Stromal cell of bone marrow (primary cell): ENCODE measurements at regions not wholly inside any gene's neighbourhood (a gene's known extent, or its start where the extent isn't known, plus 50 kb on each side); places are given as distances from the start of the nearest gene placed in this dataset.

Experiments used
- DNase-seq: peaks from one replicate; pipeline ENCODE4 v3.0.0-alpha.2; 2012; ENCODE audit warnings: low read depth

DNA sequence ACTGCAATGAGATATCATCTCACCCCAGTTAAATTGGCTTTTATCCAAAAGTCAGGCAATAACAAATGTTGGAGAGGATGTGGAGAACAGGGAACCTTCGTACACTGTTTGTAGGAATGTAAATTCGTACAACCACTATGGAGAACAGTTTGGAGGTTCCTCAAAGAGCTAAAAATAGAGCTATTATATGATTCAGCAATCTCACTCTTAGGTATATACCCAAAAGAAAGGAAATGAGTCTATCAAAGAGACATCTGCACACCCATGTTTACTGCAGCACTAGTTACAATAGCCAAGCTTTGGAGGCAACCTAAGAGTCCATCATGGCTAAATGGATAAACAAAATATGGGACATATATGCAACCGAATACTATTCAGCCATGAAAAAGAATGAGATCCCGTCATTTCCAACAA lies 68.0 kb upstream of the HES1 start:
- no peak for DNase-seq

- DNase-seq = no peak
Measured at GRCh38 chr3:194069421-194070219, 66.3 kb upstream of the HES1 start.

- DNase-seq = no peak
Measured at GRCh38 chr3:194070220-194070633, 65.7 kb upstream of the HES1 start.

DNA sequence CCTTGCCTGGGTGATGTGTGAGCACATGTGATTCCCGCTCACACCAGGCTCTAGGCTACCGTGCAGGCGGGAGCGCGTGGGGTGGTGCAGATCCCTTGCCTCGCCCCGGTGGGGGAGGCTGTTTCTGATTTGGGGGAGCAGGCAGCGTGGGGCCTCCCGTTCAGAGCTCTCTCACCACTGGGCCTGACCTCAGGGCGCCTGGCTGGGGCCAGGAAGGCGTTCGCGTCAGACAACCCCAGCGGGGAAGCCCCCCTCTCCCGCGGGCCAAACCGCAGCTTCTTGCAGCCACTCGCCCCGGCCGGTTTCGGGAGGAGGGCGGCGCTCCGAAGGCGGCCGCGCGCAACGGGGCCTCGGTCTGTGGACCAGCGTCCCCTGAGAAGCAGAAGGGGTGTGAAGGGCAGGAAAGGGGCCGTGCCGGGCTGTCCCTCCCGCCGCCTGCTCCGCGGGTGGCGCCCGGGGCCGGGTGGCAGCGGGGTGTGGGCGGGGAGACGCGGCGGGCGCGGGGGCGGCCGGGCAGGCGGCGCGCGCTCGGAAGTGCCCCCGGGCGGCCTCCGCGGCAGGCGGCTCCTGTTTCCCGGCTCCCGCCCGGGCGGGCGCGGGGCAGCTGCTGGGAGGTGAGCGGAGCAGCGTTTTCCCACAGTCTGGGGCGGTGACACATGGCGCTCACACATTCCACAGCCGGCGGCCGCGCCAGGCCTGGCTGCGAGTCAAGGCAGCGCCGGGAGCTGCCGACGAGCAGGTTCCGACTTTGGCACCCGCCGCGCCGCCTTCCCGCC lies 65.1 kb upstream of the HES1 start:
- DNase-seq = peak; percentile 37

DNA sequence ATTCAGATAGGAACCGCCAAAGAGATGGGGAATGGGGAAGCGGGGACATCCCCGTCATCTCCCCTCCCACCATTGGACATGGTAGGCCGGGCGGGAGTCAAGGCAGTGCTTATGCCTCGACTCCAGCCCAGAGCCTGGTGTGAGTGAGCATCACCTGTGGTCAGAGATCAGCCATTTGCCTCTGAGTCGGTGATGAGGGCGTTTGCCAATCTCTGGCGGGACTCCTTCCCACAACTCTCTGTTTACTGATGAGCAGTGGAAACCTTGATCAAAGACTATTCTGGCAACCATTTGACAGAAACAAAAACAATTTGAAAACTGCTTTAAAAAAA lies 63.9 kb upstream of the HES1 start:
- DNase-seq = no peak

DNA sequence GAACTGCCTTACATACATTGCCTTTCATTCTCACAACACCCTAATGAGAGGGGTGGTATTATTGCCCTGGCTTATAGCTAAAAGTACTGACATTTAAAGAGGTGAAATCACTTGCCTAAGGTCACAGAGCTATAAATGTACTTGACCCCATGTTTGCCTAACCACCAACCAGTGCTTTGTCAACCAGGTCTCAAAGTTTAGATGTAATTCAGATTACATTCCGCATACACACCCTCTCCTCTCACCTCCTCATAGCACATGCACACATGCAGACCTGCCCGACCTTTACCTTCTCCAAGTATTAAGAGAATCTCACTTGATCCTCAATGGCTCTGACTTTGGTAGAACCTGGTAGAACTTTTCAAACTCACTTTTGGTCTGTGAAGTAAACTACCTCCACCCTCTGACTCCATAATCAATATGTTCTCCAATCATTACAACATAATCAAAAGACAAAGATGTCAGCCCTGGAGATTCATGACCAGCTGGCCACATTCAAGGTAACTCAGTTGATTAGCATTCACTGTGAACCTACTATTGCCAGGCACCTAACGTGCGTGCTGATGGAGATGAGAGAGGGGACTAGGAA lies 63.2 kb upstream of the HES1 start:
- DNase-seq = no peak

- no peak for DNase-seq
Measured at GRCh38 chr3:194073926-194074325, 62.0 kb upstream of the HES1 start.

DNA sequence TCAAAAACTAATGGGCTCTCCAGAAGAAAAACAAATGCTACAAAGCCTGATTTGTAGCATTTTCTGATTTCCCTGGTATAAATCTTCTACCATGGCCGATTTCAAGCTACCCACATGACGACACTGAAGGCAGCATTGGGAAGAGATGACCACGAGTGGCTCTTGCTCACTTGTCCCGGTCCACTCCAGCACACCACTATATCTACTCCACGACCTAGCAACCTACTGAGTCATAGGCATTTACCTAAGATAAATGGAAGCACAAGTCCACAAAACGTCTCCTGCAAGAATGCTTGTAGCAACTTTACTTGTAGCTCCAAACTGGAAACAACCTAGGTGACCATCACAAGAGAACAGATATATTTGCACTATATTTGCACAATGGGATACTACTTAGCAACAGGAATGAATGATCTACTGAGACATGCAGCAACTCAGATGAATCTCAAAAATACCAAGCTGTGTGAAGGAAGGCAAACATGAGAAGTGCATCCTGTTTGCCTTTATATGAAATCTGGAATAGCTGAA lies 60.8 kb upstream of the HES1 start:
- DNase-seq = no peak

- DNase-seq = no peak
Measured at GRCh38 chr3:194075802-194076460, 60.0 kb upstream of the HES1 start.

- DNase-seq = no peak
Measured at GRCh38 chr3:194076475-194076874, 59.5 kb upstream of the HES1 start.

- no peak for DNase-seq
Measured at GRCh38 chr3:194077602-194078001, 58.3 kb upstream of the HES1 start.

DNA sequence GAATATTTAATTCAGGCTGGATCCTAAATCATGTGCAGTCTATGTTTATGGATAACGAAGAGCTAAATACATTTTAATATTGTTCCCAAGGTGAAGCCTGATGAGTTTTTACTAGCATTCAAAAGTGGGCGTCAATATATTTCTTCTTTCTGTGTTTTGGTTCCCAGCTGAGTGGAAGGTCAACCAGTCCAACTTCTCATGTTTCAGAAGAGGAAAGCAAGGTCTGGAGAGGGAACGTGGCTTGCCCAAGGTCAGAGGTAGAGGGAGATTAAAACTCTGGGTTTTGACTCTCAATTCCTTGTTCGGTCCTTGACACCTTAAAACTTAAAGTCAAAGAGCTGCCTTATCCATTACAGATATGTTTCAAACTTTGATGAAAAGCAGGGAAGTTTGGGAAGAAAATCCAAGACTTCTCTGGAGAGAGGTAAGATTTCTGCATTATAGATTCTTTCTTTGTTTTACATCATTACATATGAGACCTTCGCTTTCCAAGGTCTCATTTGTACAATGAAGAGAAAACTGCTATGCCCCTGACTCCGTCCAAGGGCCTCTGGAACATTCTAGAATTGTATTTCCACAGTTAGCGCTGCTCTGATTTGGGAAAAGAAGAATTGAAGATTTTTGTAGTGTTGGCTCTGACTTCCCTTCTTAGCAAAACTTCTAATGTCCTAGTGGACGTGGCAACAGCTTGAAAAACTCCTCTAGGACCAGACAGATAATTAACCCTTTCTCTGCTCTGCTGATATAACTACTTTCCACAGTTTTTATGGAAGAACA lies 57.7 kb upstream of the HES1 start:
- DNase-seq = no peak

- no peak for DNase-seq
Measured at GRCh38 chr3:194079702-194080172, 56.2 kb upstream of the HES1 start.

GRCh38 chr3:194080436-194080835 lies 55.5 kb upstream of the HES1 start:
- no peak for DNase-seq

- no peak for DNase-seq
Measured at GRCh38 chr3:194080913-194081800, 54.8 kb upstream of the HES1 start.

GRCh38 chr3:194081826-194082225 lies 54.1 kb upstream of the HES1 start:
- DNase-seq = no peak

- DNase-seq = no peak
Measured at GRCh38 chr3:194082743-194083636, 53.0 kb upstream of the HES1 start.

DNA sequence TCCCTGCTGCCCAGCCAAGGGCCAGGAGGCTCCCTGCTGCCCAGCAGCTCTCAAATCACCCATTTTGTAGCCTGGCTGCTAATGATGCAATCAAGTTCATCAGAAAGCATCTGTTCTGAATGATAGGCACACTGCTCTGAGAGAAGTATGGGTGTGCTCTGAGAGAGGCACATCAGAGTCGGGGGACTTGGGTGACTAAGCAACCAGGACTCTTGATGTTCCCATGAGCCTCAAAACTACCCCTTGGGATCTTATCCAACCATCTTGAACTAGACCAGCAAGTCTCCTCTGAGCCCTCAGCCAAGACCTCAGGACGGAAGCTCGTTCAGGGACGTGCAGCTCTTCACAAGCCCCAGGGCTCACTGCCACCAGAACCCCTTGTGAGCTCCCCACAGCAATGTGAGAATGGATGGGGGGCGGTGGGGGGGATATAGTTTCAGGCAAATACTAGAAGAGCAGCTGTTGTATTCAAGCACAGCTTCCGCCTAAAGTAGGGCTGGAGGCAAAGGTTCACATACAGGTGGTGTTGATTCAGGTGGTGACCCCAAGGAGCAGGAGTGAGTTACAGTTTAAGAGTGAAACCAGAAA lies 52.2 kb upstream of the HES1 start:
- DNase-seq = no peak

DNA sequence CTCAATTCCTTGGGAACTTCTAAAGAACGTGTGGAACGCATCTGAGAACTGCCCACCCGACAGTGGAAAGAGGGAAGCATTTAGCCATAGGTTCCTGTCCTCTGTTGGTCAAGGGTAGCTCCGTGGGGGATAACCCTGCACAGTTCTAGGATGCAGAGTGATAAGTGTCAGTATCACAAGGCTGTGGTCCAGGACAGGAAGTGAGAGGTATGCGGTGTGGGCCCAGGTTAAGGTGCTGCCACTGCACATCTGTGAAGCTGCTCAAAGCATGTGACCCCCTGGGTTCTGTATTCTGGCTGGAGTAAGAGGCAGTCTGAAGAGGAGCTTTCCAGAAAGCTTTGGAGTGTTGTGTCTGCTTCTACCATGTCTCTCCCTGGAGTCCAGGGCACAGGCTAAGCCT lies 51.7 kb upstream of the HES1 start:
- DNase-seq = no peak
